ENCODE measurements at regions not wholly inside any gene's neighbourhood (a gene's known extent, or its start where the extent isn't known, plus 50 kb on each side); places are given as distances from the start of the nearest gene placed in this dataset.

GRCh38 chr16:85380002-85380395, 233.1 kb upstream of the GSE1 start:
- H3K27ac ChIP-seq = peak overlapping the region in 2 of 5 donors; percentile 20 to 89
- 42 to 65% (median 56%) methylated on average over 2 of the region's 2 CpGs for WGBS, 4 donors
- TF ChIP-seq CTCF (IDR thresholded peaks at IDR 0.05) (no peak), POLR2A (IDR thresholded peaks at IDR 0.05) (no peak)
- no peak for DNase-seq
- H3K9me3 ChIP-seq (replicated peaks in 1 of 3) = no peaks in the 10 kb centered on the region
- no peaks in the 10 kb centered on the region for H3K27me3 ChIP-seq
- intact Hi-C loops (cut with DNase I) = no loop called here
- peaks cover 27 to 71% of the 10 kb centered on the region in 2 donors for H3K4me1 ChIP-seq (replicated peaks in 1 of 2)
- H3K4me3 ChIP-seq = no peak overlapping the region
- H3K36me3 ChIP-seq (replicated peaks in 1 of 2) = no peaks in the 10 kb centered on the region

- no peak overlapping the region for H3K4me3 ChIP-seq
- TF ChIP-seq CTCF (IDR thresholded peaks at IDR 0.05) (no peak), POLR2A (IDR thresholded peaks at IDR 0.05) (no peak)
- DNase-seq = no peak
- no peaks in the 10 kb centered on the region for H3K9me3 ChIP-seq (replicated peaks in 1 of 3)
- intact Hi-C loops (cut with DNase I) = no loop called here
- peaks cover 23 to 77% of the 10 kb centered on the region in 2 donors for H3K4me1 ChIP-seq (replicated peaks in 1 of 2)
- WGBS, 4 donors = 75 to 83% (median 79%) methylated on average over 19 of the region's 19 CpGs
- H3K27ac ChIP-seq = peak overlapping the region in 2 of 5 donors; percentile 62 to 77
- H3K27me3 ChIP-seq = no peaks in the 10 kb centered on the region
- H3K36me3 ChIP-seq (replicated peaks in 1 of 2) = no peaks in the 10 kb centered on the region
Observed at GRCh38 chr16:85380905-85381737, 232.0 kb upstream of the GSE1 start.

- Histone ChIP-seq H3K27ac (peak overlapping the region in 2 of 5 donors; percentile 62 to 77), H3K27me3 (no peaks in the 10 kb centered on the region), H3K9me3 (replicated peaks in 1 of 3) (no peaks in the 10 kb centered on the region), H3K4me1 (replicated peaks in 1 of 2) (peaks cover 17 to 69% of the 10 kb centered on the region in 2 donors), H3K36me3 (replicated peaks in 1 of 2) (no peaks in the 10 kb centered on the region), H3K4me3 (no peak overlapping the region)
- peak in 3 of 7 donors; percentile 47 to 55 (median 52) for DNase-seq
- intact Hi-C loops (cut with DNase I) = no loop called here
- 24 to 55% (median 50%) methylated on average over 19 to 26 of the region's 26 CpGs for WGBS, 4 donors
- peak in 1 of 2 donors; percentile 15 for TF ChIP-seq POLR2A (IDR thresholded peaks at IDR 0.05)
- TF ChIP-seq CTCF (IDR thresholded peaks at IDR 0.05) = no peak
Observed at GRCh38 chr16:85381738-85382592, 231.2 kb upstream of the GSE1 start.

GRCh38 chr16:85382717-85383118, 230.4 kb upstream of the GSE1 start:
- H3K4me1 ChIP-seq (replicated peaks in 1 of 2) = peaks cover 10 to 61% of the 10 kb centered on the region in 2 donors
- no peaks in the 10 kb centered on the region for H3K27me3 ChIP-seq
- H3K36me3 ChIP-seq (replicated peaks in 1 of 2) = no peaks in the 10 kb centered on the region
- no peaks in the 10 kb centered on the region for H3K9me3 ChIP-seq (replicated peaks in 1 of 3)
- 87 to 96% (median 94%) methylated on average over 11 of the region's 11 CpGs for WGBS, 4 donors
- intact Hi-C loops (cut with DNase I) = no loop called here
- no peak overlapping the region for H3K27ac ChIP-seq
- TF ChIP-seq CTCF (IDR thresholded peaks at IDR 0.05) (no peak), POLR2A (IDR thresholded peaks at IDR 0.05) (no peak)
- H3K4me3 ChIP-seq = no peak overlapping the region
- DNase-seq = no peak
